ENCODE measurements at regions not wholly inside any gene's neighbourhood (a gene's known extent, or its start where the extent isn't known, plus 50 kb on each side); places are given as distances from the start of the nearest gene placed in this dataset.

- no peaks in the 10 kb centered on the region for H3K4me1 ChIP-seq (ENCODE audit: low read depth)
- intact Hi-C loops (cut with DNase I, micrococcal nuclease) = no loop called here
- ATAC-seq = no peak
- DNase-seq = no peak
- no peak overlapping the region for H3K4me3 ChIP-seq
- no peaks in the 10 kb centered on the region for H3K9me3 ChIP-seq
- no peaks in the 10 kb centered on the region for H3K36me3 ChIP-seq (ENCODE audit: low read depth)
- no peak for TF ChIP-seq CTCF (IDR thresholded peaks at IDR 0.05)
Measured at GRCh38 chr16:73378471-73378870, 330.5 kb upstream of the ZFHX3 start.

- Histone ChIP-seq H3K4me1 (ENCODE audit: low read depth) (peaks cover 2% of the 10 kb centered on the region), H3K4me3 (no peak overlapping the region), H3K9me3 (no peaks in the 10 kb centered on the region), H3K36me3 (ENCODE audit: low read depth) (no peaks in the 10 kb centered on the region)
- peak; percentile 75 for ATAC-seq
- TF ChIP-seq CTCF (IDR thresholded peaks at IDR 0.05) = no peak
- peak in 2 of 3 donors; percentile 11 to 30 for DNase-seq
- intact Hi-C loops (cut with DNase I, micrococcal nuclease) = no loop called here
Measured at GRCh38 chr16:73371584-73372319, 323.8 kb upstream of the ZFHX3 start.

GRCh38 chr16:73369851-73370250 lies 321.9 kb upstream of the ZFHX3 start:
- H3K4me1 ChIP-seq (ENCODE audit: low read depth) = peaks cover 2% of the 10 kb centered on the region
- intact Hi-C loops (cut with DNase I, micrococcal nuclease) = no loop called here
- TF ChIP-seq CTCF (IDR thresholded peaks at IDR 0.05) = no peak
- no peaks in the 10 kb centered on the region for H3K36me3 ChIP-seq (ENCODE audit: low read depth)
- no peak overlapping the region for H3K4me3 ChIP-seq
- H3K9me3 ChIP-seq = no peaks in the 10 kb centered on the region
- ATAC-seq (no peak), DNase-seq (no peak)

GRCh38 chr16:73368715-73369114 lies 320.8 kb upstream of the ZFHX3 start:
- Histone ChIP-seq H3K36me3 (ENCODE audit: low read depth) (no peaks in the 10 kb centered on the region), H3K4me3 (no peak overlapping the region), H3K9me3 (no peaks in the 10 kb centered on the region), H3K4me1 (ENCODE audit: low read depth) (peaks cover 2% of the 10 kb centered on the region)
- no peak for TF ChIP-seq CTCF (IDR thresholded peaks at IDR 0.05)
- ATAC-seq (no peak), DNase-seq (no peak)
- intact Hi-C loops (cut with DNase I, micrococcal nuclease) = no loop called here

- intact Hi-C loops (cut with DNase I, micrococcal nuclease) = no loop called here
- Histone ChIP-seq H3K36me3 (ENCODE audit: low read depth) (no peaks in the 10 kb centered on the region), H3K9me3 (no peaks in the 10 kb centered on the region), H3K4me3 (no peak overlapping the region), H3K4me1 (ENCODE audit: low read depth) (no peaks in the 10 kb centered on the region)
- no peak for TF ChIP-seq CTCF (IDR thresholded peaks at IDR 0.05)
- ATAC-seq (no peak), DNase-seq (peak in 1 of 3 donors; percentile 23)
Measured at GRCh38 chr16:73365016-73365551, 317.2 kb upstream of the ZFHX3 start.
